Mammary epithelial cell (primary cell): ENCODE measurements at regions not wholly inside any gene's neighbourhood (a gene's known extent, or its start where the extent isn't known, plus 50 kb on each side); places are given as distances from the start of the nearest gene placed in this dataset.

Source experiments
- CTCF ChIP-seq, 2 donors: IDR thresholded peaks in 1 of 2; conservative IDR thresholded peaks in 1 of 2; 2 replicates each; pipeline ENCODE4 v1.5.1; 2011 to 2012; ENCODE audit warnings: inconsistent platforms in 2 of 2, low read length in 2 of 2, mild to moderate bottlenecking in 2 of 2, control low read depth in 1 of 2, low read depth in 1 of 2; ENCODE audit not compliant: insufficient read depth in 1 of 2; ENCODE audit errors: extremely low read depth in 1 of 2
- EZH2 ChIP-seq: IDR thresholded peaks from 2 replicates; pipeline ENCODE4 v1.6.1; 2012; ENCODE audit warnings: low read length, inconsistent platforms, borderline replicate concordance

- TF ChIP-seq CTCF (conservative IDR thresholded peaks at IDR 0.05 in 1 of 2, IDR thresholded peaks at IDR 0.05 in 1 of 2; ENCODE audit: extremely low read depth in 1 of 2, insufficient read depth in 1 of 2, low read depth in 1 of 2, low read length in 2 of 2) (no peak), EZH2 (no peak)
Measured at GRCh38 chr2:196314780-196315179, 143.4 kb upstream of the STK17B start.
